Stimulated activated CD8-positive, alpha-beta memory T cell treated with anti-CD3 and anti-CD28 coated beads, Interleukin-12 subunit alpha, Interleukin-12 subunit beta, amount 100 ng/mL, for 24 hours (primary cell): ENCODE measurements at regions not wholly inside any gene's neighbourhood (a gene's known extent, or its start where the extent isn't known, plus 50 kb on each side); places are given as distances from the start of the nearest gene placed in this dataset.
"Not testable (repeated sequence)": the region's sequence is repeated elsewhere in the genome, so short reads cannot be mapped to it uniquely, and the experiment has no call there.

ENCODE experiments used
- DNase-seq: peaks from one replicate; pipeline ENCODE4 v3.0.0-alpha.2; 2020; ENCODE audit errors: extremely low read depth

DNA sequence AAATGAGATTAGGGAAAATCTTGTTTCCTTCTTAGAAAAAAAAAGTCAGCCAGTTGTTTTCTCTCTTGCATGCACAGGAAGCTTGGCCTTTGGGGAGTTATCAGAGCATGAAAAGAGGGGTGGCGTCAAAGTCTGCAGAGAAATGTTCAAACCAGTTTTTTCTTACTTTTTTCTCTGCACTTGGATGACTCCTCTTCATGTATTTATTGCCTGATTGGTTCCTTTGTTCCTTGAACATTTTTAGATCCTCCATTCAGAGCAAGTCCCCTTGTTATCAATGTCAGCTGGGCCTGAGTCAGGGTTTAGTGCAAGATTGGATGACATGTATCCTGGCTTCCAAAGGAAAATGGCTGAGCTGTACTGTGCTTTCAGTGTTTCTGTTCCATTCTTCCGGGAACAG is 392.6 kb upstream of the BRINP1 start:
- DNase-seq = no peak

- no peak for DNase-seq
Observed at GRCh38 chr9:119758990-119759389, 389.8 kb upstream of the BRINP1 start.

DNA sequence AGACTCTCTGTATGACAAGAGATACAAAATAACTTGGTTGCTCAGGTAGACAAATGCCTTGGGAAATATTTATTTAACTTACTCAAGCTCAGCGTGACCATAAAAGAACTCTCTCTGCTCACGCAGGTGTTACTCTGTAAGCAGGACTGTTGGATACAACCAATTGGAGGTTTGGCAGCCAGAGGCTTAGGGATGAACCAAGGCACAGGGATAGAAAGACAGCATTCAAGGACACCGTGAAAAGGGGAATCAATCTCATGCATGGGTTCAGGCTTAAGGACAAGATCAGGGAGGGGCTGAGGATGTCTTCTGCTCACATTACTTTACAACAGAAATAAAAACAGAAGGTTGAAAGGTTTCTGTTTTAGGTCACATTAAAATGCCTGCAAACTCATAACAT is 389.0 kb upstream of the BRINP1 start:
- no peak for DNase-seq

DNA sequence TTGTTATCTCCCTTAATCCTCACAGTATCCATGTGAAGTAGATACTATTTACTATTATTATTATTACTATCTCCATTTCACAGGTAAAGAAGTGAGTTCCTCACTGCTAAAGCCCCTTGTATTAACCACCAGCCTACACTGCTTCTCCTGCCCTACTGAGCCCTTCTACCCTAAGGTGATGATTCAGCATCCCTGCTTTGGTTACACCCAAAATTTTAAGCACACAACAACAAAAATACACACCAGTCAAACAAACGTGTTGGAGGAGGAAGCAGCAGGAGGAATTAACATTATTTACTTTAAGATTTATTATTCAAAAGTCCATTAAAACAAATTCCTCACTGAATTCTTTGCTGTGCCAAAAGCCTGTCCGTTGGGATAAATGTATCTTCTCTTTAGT is 370.2 kb upstream of the BRINP1 start:
- no peak for DNase-seq

DNA sequence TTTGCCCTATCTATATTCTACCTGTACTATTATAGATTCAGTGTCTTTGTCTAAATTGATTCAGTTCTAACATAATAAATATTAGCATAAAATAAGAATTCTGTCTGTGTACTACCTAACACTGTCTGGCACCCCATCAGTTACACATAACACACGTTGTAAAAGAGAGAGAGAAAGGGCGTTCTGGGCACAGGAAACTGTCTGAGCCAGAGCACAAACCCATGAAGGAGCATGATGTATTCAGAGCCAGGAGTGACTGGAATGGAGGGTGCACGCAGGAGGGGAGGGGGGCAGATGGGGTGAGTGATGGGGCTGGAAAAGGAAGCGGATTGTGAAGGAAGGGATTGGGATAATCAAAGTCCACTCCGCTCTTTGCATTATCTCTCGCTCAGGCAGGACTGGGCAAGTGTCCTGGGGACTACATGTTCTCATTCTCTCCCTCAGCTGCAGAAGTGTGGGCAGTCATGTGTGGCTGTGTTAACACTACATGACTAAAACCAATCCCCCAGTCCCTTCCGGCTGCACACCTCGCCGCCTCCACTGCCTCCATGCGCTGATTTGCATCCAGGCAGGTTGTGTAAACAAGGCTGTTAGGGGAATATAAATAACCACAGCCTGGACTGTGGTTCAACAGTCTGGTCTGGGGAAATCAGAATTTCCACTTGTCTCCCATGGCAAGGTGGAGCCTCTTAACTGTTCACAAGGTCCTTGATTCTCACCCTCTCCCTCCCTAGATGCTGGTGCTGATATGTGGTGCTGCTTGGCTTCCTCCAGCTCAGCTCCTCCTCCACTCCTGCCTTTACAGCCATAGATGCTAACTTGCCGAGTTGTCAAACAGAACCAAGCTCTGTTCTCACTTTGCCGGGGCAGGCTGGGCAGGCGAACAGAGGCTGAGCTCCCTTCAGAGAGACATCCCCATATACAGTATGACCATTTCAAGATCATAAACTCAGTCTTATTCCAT is 367.5 kb upstream of the BRINP1 start:
- no peak for DNase-seq

- no peak for DNase-seq
Observed at GRCh38 chr9:119727988-119728387, 358.8 kb upstream of the BRINP1 start.

GRCh38 chr9:119726035-119726434 is 356.8 kb upstream of the BRINP1 start:
- no peak for DNase-seq

- no peak for DNase-seq
Observed at GRCh38 chr9:119722384-119722783, 353.1 kb upstream of the BRINP1 start.

DNA sequence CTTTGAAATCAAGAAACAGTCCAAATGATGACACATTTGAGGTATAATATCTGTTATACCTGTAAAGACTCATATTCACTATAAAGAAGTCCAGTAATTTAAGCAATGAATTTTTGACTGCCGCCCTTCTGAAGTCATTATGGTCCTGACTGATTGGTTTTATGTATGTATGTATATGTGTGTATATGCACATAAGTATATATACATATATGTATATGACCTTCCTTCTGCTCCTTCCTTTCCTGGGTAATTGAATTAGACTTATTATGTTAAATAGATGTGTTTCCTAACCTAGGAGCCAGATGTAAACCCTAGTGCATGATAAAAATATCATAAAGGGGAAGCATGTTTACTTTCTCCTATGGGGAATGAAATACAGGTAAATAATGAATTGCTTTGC is 343.1 kb upstream of the BRINP1 start:
- DNase-seq = no peak

GRCh38 chr9:119709431-119709830 is 340.2 kb upstream of the BRINP1 start:
- DNase-seq = no peak

DNA sequence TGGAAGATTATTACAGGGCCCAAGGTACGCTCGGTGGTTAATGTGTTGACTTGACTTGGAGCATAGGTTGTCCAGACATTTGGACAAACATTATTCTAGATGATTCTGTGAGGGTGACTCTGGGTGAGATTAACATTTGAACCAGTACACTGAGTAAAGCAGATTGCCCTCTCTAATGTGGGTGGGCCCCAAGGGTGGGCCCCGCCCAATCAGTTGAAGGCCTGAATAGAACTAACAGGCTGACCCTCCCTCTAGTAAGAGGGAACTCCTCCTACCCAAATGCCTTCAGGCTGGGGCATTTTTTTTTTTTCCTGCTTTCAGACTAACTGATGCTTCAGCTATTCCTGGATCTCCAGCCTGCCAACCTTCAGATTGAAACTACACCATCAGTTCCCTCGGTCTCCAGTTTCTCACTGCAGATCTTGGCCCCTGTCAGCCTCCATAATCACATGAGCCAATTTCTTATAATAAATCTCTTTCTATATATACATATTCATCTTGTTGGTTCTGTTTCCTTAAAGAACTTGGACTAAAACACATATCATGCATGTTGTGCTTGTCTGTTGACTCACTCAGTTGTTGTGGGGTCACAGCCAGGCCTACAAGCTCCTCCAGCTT is 338.1 kb upstream of the BRINP1 start:
- no peak for DNase-seq

DNA sequence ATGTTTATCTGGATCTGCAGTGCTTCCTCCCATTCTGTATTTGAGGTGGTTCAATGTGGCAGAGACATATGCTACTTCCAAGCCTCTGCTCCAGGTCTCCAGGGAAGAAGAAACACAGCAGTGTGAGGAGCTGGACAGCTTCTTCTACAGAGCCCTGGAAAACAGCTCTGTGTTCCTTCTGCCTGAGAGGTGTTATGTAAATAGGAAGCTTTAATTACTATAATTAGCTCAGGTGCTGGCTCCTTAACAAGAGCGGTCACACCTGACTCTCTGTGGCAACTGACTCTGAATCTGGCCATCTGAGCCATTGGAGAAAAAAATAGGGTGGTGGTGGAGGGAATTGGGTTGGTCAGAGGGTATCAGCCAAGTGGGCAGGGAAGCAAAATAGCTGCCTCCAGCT is 332.4 kb upstream of the BRINP1 start:
- DNase-seq = no peak

- no peak for DNase-seq
Observed at GRCh38 chr9:119698535-119698934, 329.3 kb upstream of the BRINP1 start.

DNA sequence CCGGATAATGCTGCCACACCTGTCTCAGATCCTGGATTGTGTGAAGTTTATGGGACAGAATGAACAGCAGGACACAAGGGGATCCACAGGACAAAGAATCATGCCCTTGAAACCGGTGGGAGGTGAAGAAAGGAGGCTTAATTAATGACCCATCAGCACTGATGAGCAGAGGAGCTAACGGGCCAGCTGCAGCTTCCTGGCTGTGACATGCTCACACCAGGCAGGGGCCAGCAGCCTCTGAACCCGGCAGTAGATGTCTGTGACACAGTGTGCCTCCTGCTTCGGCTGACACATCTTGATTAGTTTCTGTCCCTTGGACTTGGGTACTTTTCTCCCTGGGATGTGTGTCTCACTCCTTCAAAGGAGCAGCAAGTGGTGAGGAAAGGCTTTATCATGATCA is 328.8 kb upstream of the BRINP1 start:
- no peak for DNase-seq

- DNase-seq = no peak
Observed at GRCh38 chr9:119689879-119690278, 320.6 kb upstream of the BRINP1 start.

DNA sequence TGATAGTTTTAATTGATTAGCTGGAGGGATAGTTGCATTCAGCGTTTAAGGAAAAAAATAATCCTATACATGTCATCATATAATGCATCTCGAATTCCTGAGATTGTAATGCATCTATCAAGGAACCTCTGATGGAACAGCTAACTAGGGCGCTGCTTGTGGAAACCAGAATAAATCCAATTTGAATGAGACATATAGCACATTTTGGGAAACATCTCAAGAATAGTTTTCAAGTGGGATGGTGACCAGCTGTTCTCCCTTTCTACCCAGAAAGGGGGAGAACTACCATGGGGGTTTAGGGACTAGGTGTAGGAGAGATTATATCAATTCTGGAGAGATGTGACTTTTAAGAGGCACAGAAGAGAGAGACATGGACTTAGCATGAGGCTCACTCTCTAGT is 319.3 kb upstream of the BRINP1 start:
- no peak for DNase-seq

DNA sequence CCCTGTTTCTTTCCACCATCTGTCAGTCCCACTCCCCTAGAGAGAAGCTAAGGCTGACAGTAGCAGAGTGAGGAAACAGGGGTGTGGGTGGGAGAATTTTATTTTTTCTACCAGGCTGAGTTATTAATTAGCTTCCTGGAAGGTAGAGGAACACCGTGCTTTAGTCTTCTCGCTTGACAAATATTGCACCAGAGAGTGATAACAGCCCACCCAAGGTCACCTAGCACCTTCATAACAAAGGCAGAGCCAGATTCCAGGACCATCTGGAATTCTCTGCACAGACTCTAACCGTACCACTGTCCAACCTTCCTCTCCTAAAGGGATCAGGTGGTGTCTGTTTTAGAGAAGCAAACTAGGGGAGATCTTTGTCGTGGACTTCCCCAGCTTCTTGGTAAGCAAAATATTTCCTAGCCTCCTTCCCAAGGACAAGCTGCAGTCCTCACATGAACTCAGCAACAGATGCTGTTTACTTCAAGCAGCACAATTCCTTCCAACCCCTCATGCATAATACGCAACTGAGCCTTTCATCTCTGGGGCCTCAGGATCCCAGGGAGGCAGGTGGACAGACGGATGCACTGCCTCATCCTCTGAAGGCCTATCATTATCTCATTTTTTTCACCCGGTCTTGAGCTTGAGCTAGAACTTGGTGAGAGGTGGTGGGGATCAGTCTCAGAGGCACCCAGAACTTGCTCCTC is 308.7 kb upstream of the BRINP1 start:
- DNase-seq = no peak

DNA sequence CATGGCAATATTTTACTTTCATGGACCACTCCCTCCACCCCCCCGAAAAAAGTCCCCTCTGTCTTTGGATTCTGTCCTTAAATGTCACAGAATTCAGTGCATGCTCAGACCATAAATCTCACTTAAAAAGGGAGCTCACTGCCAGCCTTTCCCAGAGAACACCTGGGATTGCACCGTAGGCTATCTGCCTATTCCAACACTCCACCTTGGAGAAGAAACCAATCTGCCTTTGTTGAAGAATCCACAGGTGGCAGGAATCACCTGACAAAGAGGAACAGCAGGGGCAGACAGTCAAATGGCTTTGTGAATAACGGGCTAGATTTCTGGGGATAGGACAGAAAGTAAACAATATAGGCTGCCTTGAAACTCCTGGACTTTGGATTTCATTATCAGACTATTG is 306.7 kb upstream of the BRINP1 start:
- DNase-seq = no peak

DNA sequence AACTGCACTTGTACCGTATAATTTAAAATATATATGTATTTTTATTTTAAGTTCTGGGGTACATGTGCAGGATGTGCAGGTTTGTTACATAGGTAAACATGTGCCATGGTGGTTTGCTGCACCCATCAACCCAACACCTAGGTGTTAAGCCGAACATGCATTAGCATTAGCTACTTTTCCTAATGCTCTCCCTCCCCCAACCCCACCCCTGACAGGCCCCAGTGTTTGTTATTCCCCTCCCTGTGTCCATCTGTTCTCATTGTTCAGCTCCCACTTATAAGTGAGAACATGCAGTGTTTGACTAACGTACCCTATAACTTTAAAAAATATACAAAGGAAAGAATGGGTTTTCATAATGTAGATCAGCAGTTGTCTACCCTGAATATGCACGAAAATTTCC is 303.5 kb upstream of the BRINP1 start:
- not testable (repeated sequence) for DNase-seq

DNA sequence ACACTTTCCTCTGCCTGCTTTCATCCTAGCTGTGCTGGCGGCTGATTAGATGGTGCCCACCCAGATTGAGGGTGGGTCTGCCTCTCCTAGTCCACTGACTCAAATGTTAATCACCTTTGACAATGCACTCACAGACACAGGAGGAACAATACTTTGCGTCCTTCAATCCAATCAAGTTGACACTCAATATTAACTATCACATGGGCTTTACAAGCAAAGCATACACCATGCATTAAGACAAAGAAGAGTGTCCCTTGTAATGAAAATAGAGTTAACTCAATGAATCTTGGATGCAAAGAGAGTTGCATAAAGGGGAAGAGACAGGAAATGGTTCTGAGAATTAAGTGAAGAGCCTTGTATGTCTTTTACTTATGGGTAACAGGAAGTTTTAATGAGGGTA is 298.7 kb upstream of the BRINP1 start:
- DNase-seq = no peak

- no peak for DNase-seq
Observed at GRCh38 chr9:119667163-119667562, 297.9 kb upstream of the BRINP1 start.

DNA sequence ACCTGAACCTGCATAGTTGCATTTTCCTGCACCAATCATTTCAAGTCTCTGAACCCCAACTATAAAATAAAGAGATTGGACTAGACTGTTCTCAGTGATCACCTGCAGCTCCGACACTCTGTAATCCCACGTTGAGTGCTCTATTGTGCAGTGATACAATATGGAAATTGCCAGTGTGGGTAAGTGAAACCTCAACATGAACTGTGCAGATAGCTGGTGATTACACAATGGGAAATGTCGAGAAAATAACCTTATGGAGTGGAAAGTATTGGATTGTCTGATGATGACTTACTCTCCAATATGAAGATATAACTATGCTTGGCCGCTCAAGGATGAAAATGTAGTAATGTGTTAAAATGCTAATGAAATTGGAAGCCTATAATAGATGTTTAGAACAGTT is 293.1 kb upstream of the BRINP1 start:
- DNase-seq = no peak

GRCh38 chr9:119652931-119653330 is 283.7 kb upstream of the BRINP1 start:
- no peak for DNase-seq
